Lung (tissue), 11 donors: ENCODE measurements at regions not wholly inside any gene's neighbourhood (a gene's known extent, or its start where the extent isn't known, plus 50 kb on each side); places are given as distances from the start of the nearest gene placed in this dataset.
"Not testable (repeated sequence)": the region's sequence is repeated elsewhere in the genome, so short reads cannot be mapped to it uniquely, and the experiment has no call there.

Experiments used
- ATAC-seq: fragments of 200-7000 bp; cut with Tn5 transposase; one replicate; pipeline ENCODE4 v1.9.1; 2020; ENCODE audit warnings: moderate number of reproducible peaks; ENCODE audit not compliant: insufficient read depth, low FRiP score
- DNase-seq, 3 donors: peaks; one replicate each; pipeline ENCODE4 v3.0.0-alpha.2; 2013 to 2017
- H3K27ac ChIP-seq, 2 donors: one replicate each; pipeline ENCODE4 v1.5.1; 2013; ENCODE audit warnings: mild to moderate bottlenecking in 2 of 2, moderate library complexity in 2 of 2, control low read depth in 1 of 2, inconsistent platforms in 1 of 2, low read depth in 1 of 2, low read length in 1 of 2
- H3K27me3 ChIP-seq, 3 donors: one replicate each; pipeline ENCODE4 v1.5.1; 2013; ENCODE audit warnings: low read length in 2 of 3; ENCODE audit not compliant: control insufficient read depth in 3 of 3, insufficient read depth in 3 of 3
- H3K36me3 ChIP-seq, 4 donors: one replicate each; pipeline ENCODE4 v1.5.1; 2013; ENCODE audit warnings: low read length in 4 of 4, mild to moderate bottlenecking in 1 of 4, moderate library complexity in 1 of 4; ENCODE audit not compliant: control insufficient read depth in 4 of 4, insufficient read depth in 4 of 4
- H3K4me1 ChIP-seq, 5 donors: one replicate each; pipeline ENCODE4 v1.5.1; 2013; ENCODE audit warnings: low read length in 5 of 5, mild to moderate bottlenecking in 2 of 5, moderate library complexity in 1 of 5; ENCODE audit not compliant: control insufficient read depth in 5 of 5, insufficient read depth in 5 of 5
- H3K4me3 ChIP-seq: one replicate; pipeline ENCODE4 v1.5.1; 2013; ENCODE audit warnings: mild to moderate bottlenecking, control low read depth, moderate library complexity
- H3K9ac ChIP-seq, 2 donors: one replicate each; pipeline ENCODE4 v1.5.1; 2013; ENCODE audit warnings: low read length in 2 of 2, control low read depth in 1 of 2; ENCODE audit not compliant: insufficient read depth in 1 of 2
- H3K9me3 ChIP-seq, 4 donors: one replicate each; pipeline ENCODE4 v1.5.1; 2013; ENCODE audit warnings: low read length in 3 of 4, mild to moderate bottlenecking in 1 of 4, moderate library complexity in 1 of 4; ENCODE audit not compliant: control insufficient read depth in 4 of 4, insufficient read depth in 3 of 4
- WGBS, 2 donors: extraction: QIAGEN DNeasy Blood & Tissue Kit; methylation state at CpG; one replicate each; pipeline ENCODE4 v1.1.7; 2013; 5-methylcytosine and 5-hydroxymethylcytosine counted together
- TF ChIP-seq, protein P1 (sequence below): IDR thresholded peaks from 2 replicates; pipeline ENCODE4 v1.5.1; 2012; ENCODE audit warnings: mild to moderate bottlenecking; ENCODE audit errors: control extremely low read depth, extremely low read depth
- donor health status: control.
- donor health status: control.
- donor health status: Bipolar disorder and iron deficiency.
- donor health status: healthy.
- donor health status: DM: yes; HTN: yes; CAD: no.

DNA sequence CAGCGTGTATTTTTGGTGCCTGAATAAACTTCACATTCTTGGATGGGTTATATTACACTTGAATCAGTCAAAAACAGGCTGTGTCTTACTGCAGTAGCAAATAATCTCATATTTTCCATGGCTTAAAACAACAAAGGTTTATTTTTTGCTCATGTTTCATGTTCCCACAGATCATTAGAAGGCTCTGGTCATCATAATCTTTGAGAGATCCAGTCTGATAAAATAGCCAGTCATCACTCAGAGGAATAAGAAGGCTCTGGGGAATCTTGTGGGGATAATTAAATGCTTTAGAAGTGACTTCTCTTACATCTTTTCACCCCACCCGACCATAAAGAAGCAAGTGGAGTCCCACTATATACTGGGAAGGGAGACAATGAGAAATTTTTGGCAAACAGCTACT, 417.7 kb downstream of the PSAT1 start:
- Histone ChIP-seq H3K27me3 (no peaks in the 10 kb centered on the region), H3K27ac (no peak overlapping the region), H3K9me3 (no peaks in the 10 kb centered on the region), H3K36me3 (no peaks in the 10 kb centered on the region), H3K4me1 (no peaks in the 10 kb centered on the region), H3K4me3 (no peak overlapping the region), H3K9ac (no peak overlapping the region)
- TF ChIP-seq, protein P1, sequence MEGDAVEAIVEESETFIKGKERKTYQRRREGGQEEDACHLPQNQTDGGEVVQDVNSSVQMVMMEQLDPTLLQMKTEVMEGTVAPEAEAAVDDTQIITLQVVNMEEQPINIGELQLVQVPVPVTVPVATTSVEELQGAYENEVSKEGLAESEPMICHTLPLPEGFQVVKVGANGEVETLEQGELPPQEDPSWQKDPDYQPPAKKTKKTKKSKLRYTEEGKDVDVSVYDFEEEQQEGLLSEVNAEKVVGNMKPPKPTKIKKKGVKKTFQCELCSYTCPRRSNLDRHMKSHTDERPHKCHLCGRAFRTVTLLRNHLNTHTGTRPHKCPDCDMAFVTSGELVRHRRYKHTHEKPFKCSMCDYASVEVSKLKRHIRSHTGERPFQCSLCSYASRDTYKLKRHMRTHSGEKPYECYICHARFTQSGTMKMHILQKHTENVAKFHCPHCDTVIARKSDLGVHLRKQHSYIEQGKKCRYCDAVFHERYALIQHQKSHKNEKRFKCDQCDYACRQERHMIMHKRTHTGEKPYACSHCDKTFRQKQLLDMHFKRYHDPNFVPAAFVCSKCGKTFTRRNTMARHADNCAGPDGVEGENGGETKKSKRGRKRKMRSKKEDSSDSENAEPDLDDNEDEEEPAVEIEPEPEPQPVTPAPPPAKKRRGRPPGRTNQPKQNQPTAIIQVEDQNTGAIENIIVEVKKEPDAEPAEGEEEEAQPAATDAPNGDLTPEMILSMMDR = no peak
- DNase-seq (peak in 1 of 3 donors; percentile 13), ATAC-seq (no peak)
- 55 to 82% methylated on average over 2 of the region's 2 CpGs for WGBS, 2 donors

DNA sequence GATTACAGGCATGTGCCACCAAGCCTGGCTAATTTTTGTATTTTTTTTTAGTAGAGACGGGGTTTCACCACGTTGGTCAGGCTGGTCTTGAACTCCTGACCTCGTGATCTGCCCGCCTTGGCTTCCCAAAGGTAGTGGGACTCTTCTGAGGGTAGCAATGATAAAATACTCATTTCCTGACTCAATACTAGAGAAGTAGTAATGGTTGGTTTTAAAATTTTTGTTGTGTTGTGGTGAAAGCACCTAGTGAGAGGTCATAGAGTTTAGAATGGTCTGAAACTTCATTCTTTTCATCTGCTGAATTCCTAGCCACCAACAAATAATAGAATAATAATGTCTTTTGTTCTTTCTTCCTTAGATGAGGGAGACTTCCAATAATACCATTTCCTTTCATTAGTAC, 422.1 kb downstream of the PSAT1 start:
- H3K27ac ChIP-seq, H3K36me3 ChIP-seq, H3K9ac ChIP-seq, H3K4me1 ChIP-seq, H3K4me3 ChIP-seq, H3K9me3 ChIP-seq, ATAC-seq, H3K27me3 ChIP-seq, DNase-seq: not testable (repeated sequence)
- WGBS, 2 donors = 85 to 98% methylated on average over 4 of the region's 4 CpGs

DNA sequence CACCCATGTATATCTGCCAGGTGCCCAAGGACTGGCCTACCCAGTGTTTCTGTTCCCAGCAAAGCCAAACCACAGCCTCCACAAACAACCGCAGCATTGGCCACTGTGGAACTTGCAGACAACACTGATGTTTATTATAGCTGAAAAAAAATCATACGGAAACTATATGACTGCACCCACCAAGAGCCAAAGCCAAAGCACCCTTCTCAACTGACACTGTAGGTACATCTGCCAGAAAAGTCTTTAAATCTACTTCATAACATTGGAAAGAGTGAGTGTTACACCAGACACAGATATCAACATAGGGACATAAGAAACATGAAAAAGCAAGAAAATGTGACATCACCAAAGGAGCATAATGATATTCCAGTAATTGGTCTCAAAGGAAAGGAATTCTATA, 428.0 kb downstream of the PSAT1 start:
- Histone ChIP-seq H3K36me3 (no peaks in the 10 kb centered on the region), H3K4me3 (no peak overlapping the region), H3K9ac (no peak overlapping the region), H3K27me3 (no peaks in the 10 kb centered on the region), H3K27ac (no peak overlapping the region), H3K4me1 (no peaks in the 10 kb centered on the region), H3K9me3 (peaks cover 0 to 8% (median under 1%) of the 10 kb centered on the region in 4 donors)
- WGBS, 2 donors = 91 to 95% methylated on average over 2 of the region's 2 CpGs
- ATAC-seq = no peak
- DNase-seq = no peak
- TF ChIP-seq, protein P1 = no peak

DNA sequence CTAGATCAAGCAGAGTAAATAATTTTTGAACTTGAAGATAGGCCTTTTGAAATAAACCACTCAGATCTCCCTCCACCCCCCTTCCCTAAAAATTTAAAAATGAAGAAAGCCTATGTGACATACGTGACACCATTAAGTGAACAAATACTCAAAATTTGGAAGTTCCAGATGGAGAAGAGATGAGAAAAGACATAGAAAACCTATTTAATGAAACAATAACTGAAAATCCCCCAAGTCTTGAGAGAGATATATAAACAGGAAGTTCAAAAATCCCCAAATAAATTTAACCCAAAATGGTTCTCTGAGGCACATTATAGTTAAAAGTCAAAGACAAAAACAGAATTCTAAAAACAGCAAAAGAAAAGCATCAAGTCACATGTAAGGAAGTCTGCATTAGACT, 428.6 kb downstream of the PSAT1 start:
- peaks cover 0 to 8% (median under 1%) of the 10 kb centered on the region in 4 donors for H3K9me3 ChIP-seq
- TF ChIP-seq, protein P1 = no peak
- H3K4me3 ChIP-seq = no peak overlapping the region
- H3K9ac ChIP-seq = no peak overlapping the region
- no peaks in the 10 kb centered on the region for H3K27me3 ChIP-seq
- WGBS, 2 donors = 87 to 92% methylated on average over 1 of the region's 1 CpG
- H3K36me3 ChIP-seq = no peaks in the 10 kb centered on the region
- DNase-seq = no peak
- no peak overlapping the region for H3K27ac ChIP-seq
- ATAC-seq = no peak
- H3K4me1 ChIP-seq = no peaks in the 10 kb centered on the region
